HepG2 (cell line): ENCODE measurements at regions not wholly inside any gene's neighbourhood (a gene's known extent, or its start where the extent isn't known, plus 50 kb on each side); places are given as distances from the start of the nearest gene placed in this dataset.

ENCODE experiments used
- ATAC-seq: fragments of 200-7000 bp; cut with Tn5 transposase; 3 replicates; pipeline ENCODE4 v1.9.1; 2020; ENCODE audit warnings: mild to moderate bottlenecking, moderate library complexity
- BruUV-seq: library from RNA; stranded (reverse); fragments of 400-500 nt; replicated peaks from 2 replicates; lab custom pipeline; 2021; lab: Mats Ljungman, UMichigan
- CTCF ChIA-PET: fragments of 300-600 bp; formaldehyde crosslinking; extraction: SDS; loops from one replicate; lab custom pipeline; 2021; ENCODE audit warnings: low total read pairs, inconsistent platforms, low intra/inter-chr PET ratio; lab: Yijun Ruan, JAX
- POLR2A ChIA-PET: fragments of 350-600 bp; sonication (Branson Sonifier 250); formaldehyde crosslinking; loops from one replicate; lab custom pipeline; 2020; ENCODE audit warnings: antibody characterized with exemption, inconsistent platforms; lab: Yijun Ruan, JAX
- DNase-seq: peaks from one replicate; pipeline ENCODE4 v3.0.0-alpha.2; 2015; ENCODE audit warnings: low spot score
- FAIRE-seq: peaks from 3 replicates; lab custom pipeline; 2011; peaks lifted over from hg19 to GRCh38; lab: Jason Lieb, UNC
- H2AFZ ChIP-seq: one replicate; pipeline ENCODE4 v1.6.1; 2011; ENCODE audit warnings: low read length, inconsistent platforms
- H3K27ac ChIP-seq: fragments of 300-600 bp; 3 replicates; pipeline ENCODE4 v1.8.0; 2011; ENCODE audit warnings: mixed run types, mild to moderate bottlenecking, mixed read lengths, low read length, inconsistent platforms; ENCODE audit not compliant: insufficient read depth; ENCODE audit errors: extremely low read length
- H3K27me3 ChIP-seq, 2 experiments: fragments of 200-600 bp in 1 of 2; 2 replicates in 1 of 2; 3 replicates in 1 of 2; pipeline versions ENCODE4 v1.6.0 to v1.8.0; 2011; ENCODE audit warnings: low read length in 2 of 2, mild to moderate bottlenecking in 2 of 2, moderate library complexity in 2 of 2, inconsistent platforms in 1 of 2; ENCODE audit not compliant: insufficient read depth in 2 of 2, control insufficient read depth in 1 of 2
- H3K36me3 ChIP-seq, 2 experiments: fragments of 200-600 bp in 1 of 2; replicated peaks in 1 of 2; 2 replicates in 1 of 2; 3 replicates in 1 of 2; pipeline versions ENCODE4 v1.5.1 to v1.8.0; 2011; ENCODE audit warnings: low read length in 2 of 2, inconsistent platforms in 1 of 2; ENCODE audit not compliant: insufficient read depth in 2 of 2, control insufficient read depth in 1 of 2
- H3K4me1 ChIP-seq: 2 replicates; pipeline ENCODE4 v1.5.1; 2012; ENCODE audit warnings: low read length, inconsistent platforms; ENCODE audit not compliant: insufficient read depth
- H3K4me2 ChIP-seq: 2 replicates; pipeline ENCODE4 v1.6.0; 2011; ENCODE audit warnings: low read depth, low read length, inconsistent platforms
- H3K4me3 ChIP-seq, 3 experiments: fragments of 200-600 bp in 1 of 3; sonication (generic), shearing (Covaris generic) in 1 of 3; replicated peaks in 1 of 3; 2 replicates each; pipeline ENCODE4 v1.5.1; 2011 to 2016; ENCODE audit warnings: low read length in 3 of 3, inconsistent platforms in 2 of 3, low read depth in 2 of 3, mild to moderate bottlenecking in 2 of 3, control low read depth in 1 of 3, mixed read lengths in 1 of 3; ENCODE audit not compliant: insufficient read depth in 1 of 3
- H3K79me2 ChIP-seq: one replicate; pipeline ENCODE4 v1.6.1; 2011; ENCODE audit warnings: low read length, inconsistent platforms; ENCODE audit not compliant: insufficient read depth
- H3K9ac ChIP-seq: 2 replicates; pipeline ENCODE4 v1.6.0; 2011; ENCODE audit warnings: mild to moderate bottlenecking, low read depth, low read length, inconsistent platforms; ENCODE audit not compliant: insufficient read depth
- H3K9me3 ChIP-seq: 2 replicates; pipeline ENCODE4 v1.5.1; 2012; ENCODE audit warnings: mild to moderate bottlenecking, low read length
- H4K20me1 ChIP-seq: 2 replicates; pipeline ENCODE4 v1.6.0; 2011; ENCODE audit warnings: inconsistent platforms, mild to moderate bottlenecking, low read length, moderate library complexity; ENCODE audit not compliant: insufficient read depth
- ARNTL ChIP-seq: sonication (generic); formaldehyde crosslinking; IDR thresholded peaks from 2 replicates; pipeline ENCODE4 v1.4.0; 2020; ENCODE audit warnings: mild to moderate bottlenecking, missing genetic modification reagents
- HES4 ChIP-seq: sonication (generic); formaldehyde crosslinking; IDR thresholded peaks from 2 replicates; pipeline ENCODE4 v1.9.0; 2021; ENCODE audit warnings: mild to moderate bottlenecking, missing genetic modification reagents, borderline replicate concordance
- MYC ChIP-seq: sonication (generic); formaldehyde crosslinking; IDR thresholded peaks from 2 replicates; pipeline ENCODE4 v1.9.0; 2021; ENCODE audit warnings: missing genetic modification reagents, borderline replicate concordance
- ZNF251 ChIP-seq: sonication (generic); formaldehyde crosslinking; IDR thresholded peaks from 2 replicates; pipeline ENCODE4 v1.9.0; 2021; ENCODE audit warnings: mild to moderate bottlenecking, missing genetic modification reagents
- ZNF3 ChIP-seq: IDR thresholded peaks from 2 replicates; pipeline ENCODE4 v1.7.0; 2017; ENCODE audit warnings: inconsistent platforms
- WGBS: methylation state at CpG from one replicate; pipeline ENCODE4 v1.1.6; 2017; ENCODE audit warnings: low lambda C conversion rate; 5-methylcytosine and 5-hydroxymethylcytosine counted together
- in situ Hi-C: cut with HindIII; loops from 2 replicates; pipeline ENCODE4 v1.10.0; 2017; ENCODE audit warnings: low pct_unique_long_range_greater_than_20kb; ENCODE audit not compliant: extremely low pct_ligation_motif_present
- intact Hi-C: fragments of 100-400 bp; cut with micrococcal nuclease; formaldehyde crosslinking; loops from one replicate; pipeline ENCODE4 v1.10.0; 2022; ENCODE audit not compliant: unreplicated experiment
- TF ChIP-seq, protein P1 (sequence below): sonication (generic); formaldehyde crosslinking; IDR thresholded peaks from 2 replicates; pipeline ENCODE4 v1.5.1; 2020; ENCODE audit warnings: mild to moderate bottlenecking, missing genetic modification reagents
- TF ChIP-seq, protein P2 (sequence below): sonication (generic); formaldehyde crosslinking; IDR thresholded peaks from 2 replicates; pipeline ENCODE4 v1.8.0; 2023; ENCODE audit warnings: mild to moderate bottlenecking, missing genetic modification reagents
- TF ChIP-seq, protein P3 (sequence below): sonication (generic); formaldehyde crosslinking; IDR thresholded peaks from 2 replicates; pipeline ENCODE4 v1.4.0; 2020; ENCODE audit warnings: missing genetic modification reagents, mild to moderate bottlenecking, borderline replicate concordance

DNA sequence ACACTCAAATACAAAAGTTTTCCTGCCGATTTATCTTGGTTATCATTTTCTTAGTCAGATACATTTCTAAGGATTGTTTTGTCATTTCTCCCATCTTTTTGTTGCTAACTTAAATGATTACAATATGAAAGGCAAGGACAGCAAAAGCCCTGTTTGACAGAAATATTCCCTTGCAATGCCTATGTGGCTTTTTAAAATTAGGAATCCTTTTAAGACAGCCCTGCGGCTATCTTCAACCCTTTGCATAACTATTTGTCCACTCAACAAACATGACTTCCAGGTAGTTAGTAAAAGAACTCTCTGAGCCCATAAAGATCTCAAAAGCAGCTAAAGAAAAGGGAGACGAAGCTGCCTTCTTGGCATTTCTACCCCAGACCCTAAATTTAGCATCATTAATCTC lies 179.7 kb upstream of the CDH20 start (continued):
- TF ChIP-seq, protein P1, sequence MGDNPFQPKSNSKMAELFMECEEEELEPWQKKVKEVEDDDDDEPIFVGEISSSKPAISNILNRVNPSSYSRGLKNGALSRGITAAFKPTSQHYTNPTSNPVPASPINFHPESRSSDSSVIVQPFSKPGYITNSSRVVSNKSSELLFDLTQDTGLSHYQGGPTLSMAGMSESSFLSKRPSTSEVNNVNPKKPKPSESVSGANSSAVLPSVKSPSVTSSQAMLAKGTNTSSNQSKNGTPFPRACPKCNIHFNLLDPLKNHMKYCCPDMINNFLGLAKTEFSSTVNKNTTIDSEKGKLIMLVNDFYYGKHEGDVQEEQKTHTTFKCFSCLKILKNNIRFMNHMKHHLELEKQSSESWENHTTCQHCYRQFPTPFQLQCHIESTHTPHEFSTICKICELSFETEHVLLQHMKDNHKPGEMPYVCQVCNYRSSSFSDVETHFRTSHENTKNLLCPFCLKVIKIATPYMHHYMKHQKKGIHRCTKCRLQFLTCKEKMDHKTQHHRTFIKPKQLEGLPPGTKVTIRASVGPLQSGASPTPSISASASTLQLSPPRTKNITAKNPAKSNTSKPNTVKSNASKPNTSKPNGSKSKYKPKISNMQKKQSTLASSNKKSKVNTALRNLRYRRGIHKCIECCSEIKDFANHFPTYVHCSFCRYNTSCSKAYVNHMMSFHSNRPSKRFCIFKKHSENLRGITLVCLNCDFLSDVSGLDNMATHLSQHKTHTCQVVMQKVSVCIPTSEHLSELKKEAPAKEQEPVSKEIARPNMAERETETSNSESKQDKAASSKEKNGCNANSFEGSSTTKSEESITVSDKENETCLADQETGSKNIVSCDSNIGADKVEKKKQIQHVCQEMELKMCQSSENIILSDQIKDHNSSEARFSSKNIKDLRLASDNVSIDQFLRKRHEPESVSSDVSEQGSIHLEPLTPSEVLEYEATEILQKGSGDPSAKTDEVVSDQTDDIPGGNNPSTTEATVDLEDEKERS = no peak
- no peak for TF ChIP-seq HES4 (CRISPR knock-in tag)

DNA sequence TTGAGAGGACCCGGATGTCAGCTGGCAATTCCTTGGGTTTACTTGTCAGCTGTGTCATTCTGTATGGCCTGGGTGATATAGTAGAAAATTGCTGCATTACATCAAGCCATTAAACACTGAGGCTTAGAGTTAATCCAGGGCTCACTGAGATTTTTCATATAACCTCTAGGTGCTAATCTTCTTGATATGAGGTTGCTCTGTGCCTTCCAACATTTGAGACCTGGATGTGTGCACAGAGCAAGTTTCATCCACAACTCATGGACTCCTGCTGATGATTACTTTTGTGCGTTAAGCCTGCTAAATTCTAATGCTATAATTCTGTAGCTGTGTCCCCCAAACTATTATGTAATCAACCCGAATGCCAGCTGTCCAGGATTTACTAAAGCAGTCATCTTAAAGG lies 178.4 kb upstream of the CDH20 start:
- H3K27me3 ChIP-seq = no peaks in the 10 kb centered on the region
- no peak overlapping the region for H2AFZ ChIP-seq
- no peaks in the 10 kb centered on the region for H4K20me1 ChIP-seq
- ChIA-PET CTCF (no interaction called here), POLR2A (no interaction called here)
- no peaks in the 10 kb centered on the region for H3K9me3 ChIP-seq
- 0% methylated on average over 3 of the region's 3 CpGs for WGBS
- intact Hi-C loops = no loop called here
- DNase-seq (no peak), ATAC-seq (no peak), FAIRE-seq (no peak)
- H3K36me3 ChIP-seq = no peaks in the 10 kb centered on the region
- H3K79me2 ChIP-seq = no peaks in the 10 kb centered on the region
- no TSS peak for BruUV-seq
- in situ Hi-C loops = no loop called here
- no peak overlapping the region for H3K27ac ChIP-seq
- H3K4me3 ChIP-seq = no peak overlapping the region
- no peaks in the 10 kb centered on the region for H3K4me1 ChIP-seq
- no peak overlapping the region for H3K4me2 ChIP-seq
- TF ChIP-seq ARNTL (CRISPR knock-in tag) = no peak
- no peak overlapping the region for H3K9ac ChIP-seq

DNA sequence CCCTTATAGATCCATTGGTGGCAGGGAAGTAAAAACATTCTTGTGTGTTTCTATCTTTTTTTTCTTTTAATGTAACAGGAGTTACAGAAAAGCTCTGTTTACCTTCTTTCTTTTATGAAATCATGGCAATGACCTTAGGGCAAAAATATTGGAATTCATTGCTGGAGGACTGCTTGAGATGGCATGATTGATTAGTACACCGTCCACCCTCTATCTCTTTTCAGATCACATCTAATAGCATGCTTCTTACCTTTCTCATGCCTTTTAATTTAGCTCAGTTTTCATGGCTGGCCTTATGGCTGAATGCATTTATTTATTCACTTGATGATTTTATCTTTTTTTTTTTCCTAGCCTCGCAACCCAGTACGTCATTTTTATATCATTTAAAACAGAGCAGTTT lies 177.6 kb upstream of the CDH20 start:
- Histone ChIP-seq H3K4me1 (no peaks in the 10 kb centered on the region), H3K4me3 (no peak overlapping the region), H3K27me3 (no peaks in the 10 kb centered on the region), H3K27ac (no peak overlapping the region), H3K9me3 (no peaks in the 10 kb centered on the region), H4K20me1 (no peaks in the 10 kb centered on the region), H3K36me3 (no peaks in the 10 kb centered on the region), H3K4me2 (no peak overlapping the region), H3K9ac (no peak overlapping the region), H3K79me2 (no peaks in the 10 kb centered on the region), H2AFZ (no peak overlapping the region)
- 0% methylated on average over 3 of the region's 3 CpGs for WGBS
- no peak for ATAC-seq
- ChIA-PET CTCF (no interaction called here), POLR2A (no interaction called here)
- in situ Hi-C loops = no loop called here
- FAIRE-seq = no peak
- no TSS peak for BruUV-seq
- intact Hi-C loops = no loop called here
- DNase-seq = no peak
- TF ChIP-seq ZNF251 (no peak), MYC (CRISPR knock-in tag) (no peak), ZNF3 (CRISPR knock-in tag) (no peak)
- TF ChIP-seq, protein P2, sequence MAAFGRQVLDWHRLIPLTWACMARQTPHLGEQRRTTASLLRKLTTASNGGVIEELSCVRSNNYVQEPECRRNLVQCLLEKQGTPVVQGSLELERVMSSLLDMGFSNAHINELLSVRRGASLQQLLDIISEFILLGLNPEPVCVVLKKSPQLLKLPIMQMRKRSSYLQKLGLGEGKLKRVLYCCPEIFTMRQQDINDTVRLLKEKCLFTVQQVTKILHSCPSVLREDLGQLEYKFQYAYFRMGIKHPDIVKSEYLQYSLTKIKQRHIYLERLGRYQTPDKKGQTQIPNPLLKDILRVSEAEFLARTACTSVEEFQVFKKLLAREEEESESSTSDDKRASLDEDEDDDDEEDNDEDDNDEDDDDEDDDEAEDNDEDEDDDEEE (CRISPR knock-in tag) = no peak
- TF ChIP-seq, protein P3, sequence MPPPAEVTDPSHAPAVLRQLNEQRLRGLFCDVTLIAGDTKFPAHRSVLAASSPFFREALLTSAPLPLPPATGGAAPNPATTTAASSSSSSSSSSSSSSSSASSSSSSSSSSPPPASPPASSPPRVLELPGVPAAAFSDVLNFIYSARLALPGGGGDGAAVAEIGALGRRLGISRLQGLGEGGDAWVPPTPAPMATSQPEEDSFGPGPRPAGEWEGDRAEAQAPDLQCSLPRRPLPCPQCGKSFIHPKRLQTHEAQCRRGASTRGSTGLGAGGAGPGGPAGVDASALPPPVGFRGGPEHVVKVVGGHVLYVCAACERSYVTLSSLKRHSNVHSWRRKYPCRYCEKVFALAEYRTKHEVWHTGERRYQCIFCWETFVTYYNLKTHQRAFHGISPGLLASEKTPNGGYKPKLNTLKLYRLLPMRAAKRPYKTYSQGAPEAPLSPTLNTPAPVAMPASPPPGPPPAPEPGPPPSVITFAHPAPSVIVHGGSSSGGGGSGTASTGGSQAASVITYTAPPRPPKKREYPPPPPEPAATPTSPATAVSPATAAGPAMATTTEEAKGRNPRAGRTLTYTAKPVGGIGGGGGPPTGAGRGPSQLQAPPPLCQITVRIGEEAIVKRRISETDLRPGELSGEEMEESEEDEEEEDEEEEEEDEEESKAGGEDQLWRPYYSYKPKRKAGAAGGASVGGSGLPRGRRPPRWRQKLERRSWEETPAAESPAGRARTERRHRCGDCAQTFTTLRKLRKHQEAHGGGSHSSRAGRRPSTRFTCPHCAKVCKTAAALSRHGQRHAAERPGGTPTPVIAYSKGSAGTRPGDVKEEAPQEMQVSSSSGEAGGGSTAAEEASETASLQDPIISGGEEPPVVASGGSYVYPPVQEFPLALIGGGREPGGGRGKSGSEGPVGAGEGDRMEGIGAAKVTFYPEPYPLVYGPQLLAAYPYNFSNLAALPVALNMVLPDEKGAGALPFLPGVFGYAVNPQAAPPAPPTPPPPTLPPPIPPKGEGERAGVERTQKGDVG = no peak
